ENCODE measurements at regions not wholly inside any gene's neighbourhood (a gene's known extent, or its start where the extent isn't known, plus 50 kb on each side); places are given as distances from the start of the nearest gene placed in this dataset.
"Not testable (repeated sequence)": the region's sequence is repeated elsewhere in the genome, so short reads cannot be mapped to it uniquely, and the experiment has no call there.

DNA sequence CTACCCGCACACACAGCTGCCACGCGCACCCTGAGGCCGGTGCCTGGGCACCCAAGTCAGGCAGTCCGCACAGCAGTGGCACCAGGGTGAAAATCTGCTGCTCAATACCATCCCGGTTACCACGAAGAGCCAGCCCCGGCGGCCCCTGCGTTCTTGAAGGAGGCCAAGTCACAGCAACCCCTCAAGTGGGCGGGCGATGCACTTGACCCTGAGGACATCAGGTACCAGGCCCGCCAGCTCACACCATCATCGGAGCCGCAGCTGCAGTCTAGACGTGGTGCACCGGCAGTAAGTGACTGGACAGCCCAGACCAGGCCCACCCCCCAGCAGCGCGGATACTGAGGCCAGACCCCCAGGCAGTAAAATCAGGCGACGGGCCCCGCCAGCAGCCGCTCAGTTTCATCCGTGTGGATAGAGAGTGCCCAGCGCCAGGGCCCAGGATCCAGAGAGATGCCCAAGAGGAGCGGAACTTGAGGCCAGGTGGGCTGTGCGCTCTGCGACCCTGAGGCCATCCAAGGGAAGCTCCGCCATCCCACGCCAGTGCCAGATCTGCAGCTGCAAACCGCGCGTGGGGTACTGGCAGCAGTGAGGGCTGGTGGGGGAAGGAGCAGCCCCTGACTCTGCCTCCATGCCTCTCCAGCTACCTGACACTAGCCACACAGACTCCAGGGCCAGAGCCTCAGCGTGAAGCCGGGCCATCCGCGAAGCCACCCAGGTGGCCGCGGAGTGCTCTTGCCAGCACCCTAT, 1214.2 kb downstream of the FOXD4L5 start:
- TF ChIP-seq, protein P1, sequence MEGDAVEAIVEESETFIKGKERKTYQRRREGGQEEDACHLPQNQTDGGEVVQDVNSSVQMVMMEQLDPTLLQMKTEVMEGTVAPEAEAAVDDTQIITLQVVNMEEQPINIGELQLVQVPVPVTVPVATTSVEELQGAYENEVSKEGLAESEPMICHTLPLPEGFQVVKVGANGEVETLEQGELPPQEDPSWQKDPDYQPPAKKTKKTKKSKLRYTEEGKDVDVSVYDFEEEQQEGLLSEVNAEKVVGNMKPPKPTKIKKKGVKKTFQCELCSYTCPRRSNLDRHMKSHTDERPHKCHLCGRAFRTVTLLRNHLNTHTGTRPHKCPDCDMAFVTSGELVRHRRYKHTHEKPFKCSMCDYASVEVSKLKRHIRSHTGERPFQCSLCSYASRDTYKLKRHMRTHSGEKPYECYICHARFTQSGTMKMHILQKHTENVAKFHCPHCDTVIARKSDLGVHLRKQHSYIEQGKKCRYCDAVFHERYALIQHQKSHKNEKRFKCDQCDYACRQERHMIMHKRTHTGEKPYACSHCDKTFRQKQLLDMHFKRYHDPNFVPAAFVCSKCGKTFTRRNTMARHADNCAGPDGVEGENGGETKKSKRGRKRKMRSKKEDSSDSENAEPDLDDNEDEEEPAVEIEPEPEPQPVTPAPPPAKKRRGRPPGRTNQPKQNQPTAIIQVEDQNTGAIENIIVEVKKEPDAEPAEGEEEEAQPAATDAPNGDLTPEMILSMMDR (IDR thresholded peaks at IDR 0.05 in 2 of 3, conservative IDR thresholded peaks at IDR 0.05 in 1 of 3; ENCODE audit: borderline replicate concordance in 1 of 3, insufficient read depth in 1 of 3, low read depth in 2 of 3, low read length in 2 of 3) = not testable (repeated sequence)
- TF ChIP-seq POLR2A (IDR thresholded peaks at IDR 0.05; ENCODE audit: borderline replicate concordance, extremely low read depth, insufficient read depth, insufficient read length); POLR2AphosphoS5 (IDR thresholded peaks at IDR 0.05; ENCODE audit: low read depth, low read length); SIN3A (IDR thresholded peaks at IDR 0.05; ENCODE audit: low read depth); EZH2phosphoT487 (IDR thresholded peaks at IDR 0.05; ENCODE audit: borderline replicate concordance); ELF1 (IDR thresholded peaks at IDR 0.05; ENCODE audit: borderline replicate concordance, low read depth); ZNF274 (IDR thresholded peaks at IDR 0.05; ENCODE audit: low read depth, low read length); RAD21 (IDR thresholded peaks at IDR 0.05; ENCODE audit: low read depth); EZH2 (IDR thresholded peaks at IDR 0.05): not testable (repeated sequence)
- TF ChIP-seq, protein P2, sequence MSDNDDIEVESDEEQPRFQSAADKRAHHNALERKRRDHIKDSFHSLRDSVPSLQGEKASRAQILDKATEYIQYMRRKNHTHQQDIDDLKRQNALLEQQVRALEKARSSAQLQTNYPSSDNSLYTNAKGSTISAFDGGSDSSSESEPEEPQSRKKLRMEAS (IDR thresholded peaks at IDR 0.05) = not testable (repeated sequence)
